Esophagus muscularis mucosa (tissue), 4 donors: ENCODE measurements at regions not wholly inside any gene's neighbourhood (a gene's known extent, or its start where the extent isn't known, plus 50 kb on each side); places are given as distances from the start of the nearest gene placed in this dataset.

Experiments used
- DNase-seq: peaks from one replicate; pipeline ENCODE4 v3.0.0-alpha.2; 2017; ENCODE audit errors: extremely low spot score
- H3K27ac ChIP-seq, 4 donors: fragments of 200-600 bp; sonication (generic); replicated peaks in 1 of 4; 1 replicate in 3 of 4; 2 replicates in 1 of 4; pipeline ENCODE4 v1.5.1; 2016 to 2019; ENCODE audit warnings: mild to moderate bottlenecking in 1 of 4
- H3K27me3 ChIP-seq, 4 donors: fragments of 200-600 bp; sonication (generic); one replicate each; pipeline versions ENCODE4 v1.5.1 to v1.6.0; 2016 to 2019
- H3K36me3 ChIP-seq, 4 donors: fragments of 200-600 bp; sonication (generic); one replicate each; pipeline ENCODE4 v1.5.1; 2016 to 2019
- H3K4me1 ChIP-seq, 4 donors: fragments of 200-600 bp; sonication (generic); one replicate each; pipeline ENCODE4 v1.5.1; 2016 to 2019
- H3K4me3 ChIP-seq, 4 donors: fragments of 200-600 bp; sonication (generic); 1 replicate in 2 of 4; 2 replicates in 2 of 4; pipeline ENCODE4 v1.5.1; 2016 to 2019; ENCODE audit warnings: mild to moderate bottlenecking in 4 of 4, moderate library complexity in 1 of 4
- H3K9me3 ChIP-seq, 4 donors: fragments of 200-600 bp; sonication (generic); 1 replicate in 3 of 4; 2 replicates in 1 of 4; pipeline ENCODE4 v1.5.1; 2016 to 2019
- EP300 ChIP-seq: sonication (generic); formaldehyde crosslinking; IDR thresholded peaks from one replicate; pipeline ENCODE4 v1.6.1; 2017; ENCODE audit warnings: antibody characterized with exemption
- POLR2A ChIP-seq: fragments of 450-650 bp; IDR thresholded peaks from one replicate; pipeline ENCODE4 v1.6.1; 2017; ENCODE audit warnings: antibody characterized with exemption, moderate library complexity, mild to moderate bottlenecking, low read depth
- POLR2AphosphoS5 ChIP-seq, 2 donors: sonication (generic); formaldehyde crosslinking; IDR thresholded peaks; one replicate each; pipeline ENCODE4 v1.6.1; 2017; ENCODE audit warnings: antibody characterized with exemption in 2 of 2
- WGBS: methylation state at CpG from one replicate; pipeline ENCODE4 v1.1.5; 2018; 5-methylcytosine and 5-hydroxymethylcytosine counted together
- intact Hi-C: fragments of 100-400 bp; cut with DNase I; formaldehyde crosslinking; loops from one replicate; pipeline ENCODE4 v1.15.1; 2023
- TF ChIP-seq, protein P1 (sequence below), 3 experiments: fragments of 200-600 bp in 2 of 3; fragments of 450-650 bp in 1 of 3; sonication (generic) in 2 of 3; IDR thresholded peaks; one replicate each; pipeline ENCODE4 v1.5.1; 2017 to 2019; ENCODE audit warnings: antibody characterized with exemption in 3 of 3, mild to moderate bottlenecking in 2 of 3, moderate library complexity in 1 of 3

DNA sequence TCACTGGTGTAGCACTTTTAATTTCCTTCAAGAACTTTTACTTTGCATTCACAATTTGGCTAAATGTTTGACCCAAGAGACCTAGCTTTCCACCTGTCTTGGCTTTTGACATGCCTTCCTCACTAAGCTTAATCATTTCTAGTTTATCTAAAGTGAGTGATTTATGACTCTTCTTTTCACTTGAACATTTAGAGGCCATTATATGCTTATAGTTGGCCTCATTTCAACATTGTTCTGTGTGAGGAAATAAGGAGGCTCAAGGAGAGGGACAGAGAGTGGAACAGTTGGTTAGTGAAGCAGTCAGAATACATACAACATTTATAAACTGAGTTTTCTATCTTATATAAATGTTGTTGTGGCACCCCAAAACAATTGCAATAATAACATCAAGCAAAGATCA is 489.3 kb upstream of the CDH2 start:
- intact Hi-C loops = no loop called here
- H3K27me3 ChIP-seq = no peaks in the 10 kb centered on the region
- TF ChIP-seq, protein P1, sequence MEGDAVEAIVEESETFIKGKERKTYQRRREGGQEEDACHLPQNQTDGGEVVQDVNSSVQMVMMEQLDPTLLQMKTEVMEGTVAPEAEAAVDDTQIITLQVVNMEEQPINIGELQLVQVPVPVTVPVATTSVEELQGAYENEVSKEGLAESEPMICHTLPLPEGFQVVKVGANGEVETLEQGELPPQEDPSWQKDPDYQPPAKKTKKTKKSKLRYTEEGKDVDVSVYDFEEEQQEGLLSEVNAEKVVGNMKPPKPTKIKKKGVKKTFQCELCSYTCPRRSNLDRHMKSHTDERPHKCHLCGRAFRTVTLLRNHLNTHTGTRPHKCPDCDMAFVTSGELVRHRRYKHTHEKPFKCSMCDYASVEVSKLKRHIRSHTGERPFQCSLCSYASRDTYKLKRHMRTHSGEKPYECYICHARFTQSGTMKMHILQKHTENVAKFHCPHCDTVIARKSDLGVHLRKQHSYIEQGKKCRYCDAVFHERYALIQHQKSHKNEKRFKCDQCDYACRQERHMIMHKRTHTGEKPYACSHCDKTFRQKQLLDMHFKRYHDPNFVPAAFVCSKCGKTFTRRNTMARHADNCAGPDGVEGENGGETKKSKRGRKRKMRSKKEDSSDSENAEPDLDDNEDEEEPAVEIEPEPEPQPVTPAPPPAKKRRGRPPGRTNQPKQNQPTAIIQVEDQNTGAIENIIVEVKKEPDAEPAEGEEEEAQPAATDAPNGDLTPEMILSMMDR (IDR thresholded peaks at IDR 0.05) = no peak
- TF ChIP-seq EP300 (no peak), POLR2A (no peak), POLR2AphosphoS5 (IDR thresholded peaks at IDR 0.05) (no peak)
- H3K4me1 ChIP-seq = no peaks in the 10 kb centered on the region
- DNase-seq = no peak
- H3K4me3 ChIP-seq = no peak overlapping the region
- no peaks in the 10 kb centered on the region for H3K36me3 ChIP-seq
- H3K9me3 ChIP-seq = no peaks in the 10 kb centered on the region
- H3K27ac ChIP-seq = no peak overlapping the region

DNA sequence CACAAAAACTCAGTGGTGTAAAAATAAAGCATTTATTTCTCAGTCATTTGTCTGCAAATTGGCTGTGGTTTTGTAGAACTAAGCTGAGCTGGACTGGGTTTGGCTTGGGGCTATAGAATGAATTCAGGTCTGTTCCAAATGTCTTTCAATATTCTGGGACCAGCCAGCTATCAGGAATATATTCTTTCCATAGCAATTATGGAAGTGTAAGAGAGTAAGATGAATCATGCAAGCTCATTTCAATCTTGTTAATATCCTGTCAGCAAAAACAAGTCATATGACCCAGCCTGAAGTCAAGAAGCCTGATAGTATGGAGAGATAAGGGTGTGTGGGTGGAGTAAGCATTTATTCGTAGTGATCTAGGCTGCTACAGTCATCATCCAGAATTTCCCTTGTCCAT is 481.0 kb upstream of the CDH2 start:
- Histone ChIP-seq H3K36me3 (no peaks in the 10 kb centered on the region), H3K27me3 (no peaks in the 10 kb centered on the region), H3K4me3 (no peak overlapping the region), H3K27ac (no peak overlapping the region), H3K4me1 (no peaks in the 10 kb centered on the region), H3K9me3 (no peaks in the 10 kb centered on the region)
- WGBS = 56% methylated on average over 1 of the region's 1 CpG
- intact Hi-C loops = no loop called here
- no peak for DNase-seq
- no peak for TF ChIP-seq POLR2AphosphoS5 (IDR thresholded peaks at IDR 0.05)
- no peak for TF ChIP-seq POLR2A
- TF ChIP-seq EP300 = no peak
- TF ChIP-seq, protein P1 (IDR thresholded peaks at IDR 0.05) = no peak

DNA sequence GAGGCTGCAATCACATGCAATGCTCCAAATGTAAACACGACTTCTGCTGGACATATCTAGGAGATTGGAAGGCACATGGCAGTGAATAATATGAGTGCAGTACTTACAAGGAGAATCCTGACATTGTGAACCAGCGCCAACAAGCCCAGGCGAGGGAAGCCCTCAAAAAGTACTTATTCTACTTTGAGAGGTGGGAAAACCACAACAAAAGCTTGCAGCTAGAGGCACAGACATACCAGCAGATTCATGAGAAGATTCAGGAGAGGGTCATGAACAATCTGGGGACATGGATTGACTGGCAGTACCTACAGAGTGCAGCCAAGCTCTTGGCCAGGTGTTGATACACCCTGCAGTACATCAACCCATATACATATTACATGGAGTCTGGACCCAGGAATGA is 475.7 kb upstream of the CDH2 start:
- Histone ChIP-seq H3K36me3 (no peaks in the 10 kb centered on the region), H3K27me3 (no peaks in the 10 kb centered on the region), H3K9me3 (no peaks in the 10 kb centered on the region), H3K27ac (no peak overlapping the region), H3K4me3 (no peak overlapping the region), H3K4me1 (no peaks in the 10 kb centered on the region)
- 81% methylated on average over 3 of the region's 3 CpGs for WGBS
- no peak for TF ChIP-seq POLR2A
- TF ChIP-seq, protein P1 (IDR thresholded peaks at IDR 0.05) = no peak
- TF ChIP-seq POLR2AphosphoS5 (IDR thresholded peaks at IDR 0.05) = no peak
- TF ChIP-seq EP300 = no peak
- DNase-seq = no peak
- intact Hi-C loops = no loop called here

DNA sequence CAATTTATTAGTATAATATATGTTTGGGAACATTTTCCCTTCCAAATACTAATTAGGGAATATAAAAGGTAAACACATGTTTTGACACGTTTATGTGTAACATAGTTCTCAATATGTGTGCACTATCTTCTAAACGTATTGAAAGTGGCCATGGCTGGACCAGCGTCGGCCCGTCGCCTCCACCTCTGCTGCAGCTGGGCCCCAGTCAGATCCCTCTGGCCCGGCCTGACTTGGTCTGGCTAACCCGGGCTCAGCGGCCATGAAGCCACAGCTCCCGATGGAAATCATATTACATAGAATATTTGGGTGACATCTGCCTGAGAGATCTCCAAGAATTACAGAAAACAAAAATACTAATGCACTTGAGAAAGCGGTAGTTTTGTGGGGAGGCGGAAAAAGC is 474.4 kb upstream of the CDH2 start:
- TF ChIP-seq, protein P1 (IDR thresholded peaks at IDR 0.05) = no peak
- TF ChIP-seq EP300 = no peak
- TF ChIP-seq POLR2AphosphoS5 (IDR thresholded peaks at IDR 0.05) = no peak
- no peak for TF ChIP-seq POLR2A
- no peaks in the 10 kb centered on the region for H3K36me3 ChIP-seq
- H3K4me1 ChIP-seq = no peaks in the 10 kb centered on the region
- H3K27me3 ChIP-seq = no peaks in the 10 kb centered on the region
- H3K27ac ChIP-seq = no peak overlapping the region
- H3K9me3 ChIP-seq = no peaks in the 10 kb centered on the region
- intact Hi-C loops = no loop called here
- 85% methylated on average over 12 of the region's 12 CpGs for WGBS
- H3K4me3 ChIP-seq = no peak overlapping the region
- no peak for DNase-seq

DNA sequence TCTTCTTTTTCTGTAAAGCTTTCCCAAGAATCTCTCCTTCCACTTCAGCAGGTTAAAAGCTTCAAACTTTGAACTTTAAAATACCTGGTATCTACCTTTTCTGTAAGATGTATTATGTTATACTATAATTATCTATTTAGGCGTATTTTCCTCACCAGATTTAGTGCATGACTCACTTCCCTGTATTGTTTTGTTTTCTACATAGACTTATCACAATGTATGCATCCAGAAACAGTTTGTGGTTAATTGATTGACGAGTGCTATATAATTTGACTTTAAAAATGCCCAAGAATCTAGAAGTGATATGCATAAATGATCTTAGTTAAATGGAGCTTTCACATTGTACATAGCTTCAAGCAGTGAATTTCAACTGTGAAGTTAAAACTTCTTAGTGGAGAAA is 473.9 kb upstream of the CDH2 start:
- WGBS = 66% methylated on average over 2 of the region's 2 CpGs
- H3K9me3 ChIP-seq = no peaks in the 10 kb centered on the region
- H3K4me1 ChIP-seq = no peaks in the 10 kb centered on the region
- H3K36me3 ChIP-seq = no peaks in the 10 kb centered on the region
- no peak overlapping the region for H3K27ac ChIP-seq
- DNase-seq = no peak
- no peak for TF ChIP-seq POLR2A
- TF ChIP-seq EP300 = no peak
- TF ChIP-seq POLR2AphosphoS5 (IDR thresholded peaks at IDR 0.05) = no peak
- TF ChIP-seq, protein P1 (IDR thresholded peaks at IDR 0.05) = no peak
- no peaks in the 10 kb centered on the region for H3K27me3 ChIP-seq
- intact Hi-C loops = no loop called here
- H3K4me3 ChIP-seq = no peak overlapping the region
